PC-3 (cell line): ENCODE measurements at regions not wholly inside any gene's neighbourhood (a gene's known extent, or its start where the extent isn't known, plus 50 kb on each side); places are given as distances from the start of the nearest gene placed in this dataset.

Source experiments
- ATAC-seq: fragments of 200-7000 bp; cut with Tn5 transposase; 2 replicates; pipeline ENCODE4 v1.9.1; 2020; ENCODE audit warnings: mild to moderate bottlenecking, moderate library complexity
- BruUV-seq: library from RNA; stranded (reverse); fragments of 400-500 nt; replicated peaks from 2 replicates; lab custom pipeline; 2021; lab: Mats Ljungman, UMichigan
- CTCF ChIA-PET: fragments of 300-600 bp; sonication (Branson Sonifier 250); formaldehyde crosslinking; loops from one replicate; lab custom pipeline; 2022; ENCODE audit warnings: antibody characterized with exemption; lab: Charles Lee
- POLR2A ChIA-PET: fragments of 300-600 bp; sonication (Branson Sonifier 250); formaldehyde crosslinking; loops from one replicate; lab custom pipeline; 2022; ENCODE audit warnings: antibody characterized with exemption; ENCODE audit not compliant: unreplicated experiment; lab: Charles Lee
- DNase-seq: peaks from one replicate; pipeline ENCODE4 v3.0.0-alpha.2; 2015
- H2AFZ ChIP-seq: fragments of 300-600 bp; sonication (generic); 2 replicates; pipeline ENCODE4 v1.6.0; 2016; ENCODE audit warnings: antibody characterized with exemption, low read length
- H3F3A ChIP-seq: fragments of 300-600 bp; sonication (generic); one replicate; pipeline ENCODE4 v1.6.0; 2017; ENCODE audit warnings: antibody characterized with exemption, low read length, control low read depth, mild to moderate bottlenecking; ENCODE audit not compliant: unreplicated experiment
- H3K27ac ChIP-seq: fragments of 300-600 bp; sonication (generic); 2 replicates; pipeline ENCODE4 v1.5.1; 2016; ENCODE audit warnings: mild to moderate bottlenecking, low read length
- H3K27me3 ChIP-seq: fragments of 300-600 bp; sonication (generic); 2 replicates; pipeline ENCODE4 v1.6.1; 2016; ENCODE audit warnings: low read length, mixed read lengths
- H3K36me3 ChIP-seq: fragments of 300-600 bp; sonication (generic); 2 replicates; pipeline ENCODE4 v1.6.1; 2016; ENCODE audit warnings: low read depth, mixed run types, low read length, mixed read lengths
- H3K4me1 ChIP-seq: fragments of 300-600 bp; sonication (generic); 2 replicates; pipeline ENCODE4 v1.5.1; 2016; ENCODE audit warnings: low read length; ENCODE audit not compliant: insufficient read depth
- H3K4me2 ChIP-seq: fragments of 300-600 bp; sonication (generic); 2 replicates; pipeline ENCODE4 v1.6.0; 2016; ENCODE audit warnings: low read length
- H3K4me3 ChIP-seq: fragments of 300-600 bp; sonication (generic); 2 replicates; pipeline ENCODE4 v1.5.1; 2016; ENCODE audit warnings: mild to moderate bottlenecking, low read length, mixed read lengths
- H3K79me2 ChIP-seq: fragments of 300-600 bp; sonication (generic); 2 replicates; pipeline ENCODE4 v1.6.1; 2017; ENCODE audit warnings: low read length, mixed read lengths
- H3K9ac ChIP-seq: fragments of 300-600 bp; sonication (generic); 2 replicates; pipeline ENCODE4 v1.6.0; 2016; ENCODE audit warnings: mild to moderate bottlenecking, low read length
- H3K9me2 ChIP-seq: fragments of 300-600 bp; sonication (generic); replicated peaks from 2 replicates; pipeline ENCODE4 v1.6.1; 2016; ENCODE audit warnings: mixed run types, low read length, mixed read lengths
- H3K9me3 ChIP-seq: fragments of 300-600 bp; sonication (generic); 2 replicates; pipeline ENCODE4 v1.6.1; 2016; ENCODE audit warnings: low read length, mixed read lengths
- H4K20me1 ChIP-seq: fragments of 300-600 bp; sonication (generic); 2 replicates; pipeline ENCODE4 v1.6.1; 2016; ENCODE audit warnings: low read length, mixed read lengths
- EZH2 ChIP-seq: fragments of 300-600 bp; sonication (generic); IDR thresholded peaks from one replicate; pipeline ENCODE4 v1.6.1; 2017; ENCODE audit warnings: antibody characterized with exemption, mild to moderate bottlenecking, low read length; ENCODE audit not compliant: unreplicated experiment
- EZH2phosphoT487 ChIP-seq: fragments of 300-600 bp; sonication (generic); IDR thresholded peaks from 2 replicates; pipeline ENCODE4 v1.6.1; 2018; ENCODE audit warnings: mild to moderate bottlenecking, antibody characterized with exemption, low read length, borderline replicate concordance
- intact Hi-C: fragments of 100-400 bp; cut with micrococcal nuclease; formaldehyde crosslinking; loops from 2 replicates; pipeline ENCODE4 v1.9.0; 2023
- TF ChIP-seq, protein P1 (sequence below): fragments of 300-600 bp; sonication (generic); conservative IDR thresholded peaks from 2 replicates; pipeline ENCODE4 v1.5.1; 2017; ENCODE audit warnings: antibody characterized with exemption, low read depth, mild to moderate bottlenecking, low read length

DNA sequence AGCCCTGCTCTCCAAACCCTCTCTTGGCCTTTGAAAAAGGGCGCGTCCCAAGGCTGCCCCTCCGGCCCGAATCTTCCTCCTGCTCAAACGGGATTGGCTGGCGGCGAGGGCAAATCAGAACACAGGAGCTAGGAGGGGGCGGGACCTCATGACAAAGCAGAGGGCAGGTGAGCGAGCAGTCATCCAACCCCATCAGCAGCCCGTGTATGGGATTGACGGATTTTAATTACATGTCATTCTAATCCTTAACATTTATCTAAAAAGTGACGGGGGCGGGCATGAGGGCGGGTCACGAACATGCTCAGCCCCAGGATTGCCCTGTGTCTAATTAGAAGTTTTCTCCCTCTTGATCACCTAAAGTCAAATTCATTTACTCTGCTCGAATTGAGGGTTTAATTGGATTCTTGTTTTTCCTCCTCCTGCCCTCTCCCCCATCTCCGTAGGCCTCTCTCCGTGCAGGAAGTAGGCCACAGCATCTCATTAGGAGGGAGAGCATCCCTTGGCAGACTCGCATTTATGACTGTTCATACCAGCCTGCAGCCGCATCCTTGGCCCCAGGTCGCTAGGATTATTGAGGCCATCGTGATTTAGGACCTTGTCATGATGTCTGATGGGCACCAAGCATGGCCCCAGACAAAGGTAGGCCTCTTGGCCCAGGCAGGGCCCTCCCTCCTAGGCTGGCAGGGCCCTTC lies 147.1 kb downstream of the CHST1 start:
- no peak for TF ChIP-seq EZH2
- TF ChIP-seq, protein P1, sequence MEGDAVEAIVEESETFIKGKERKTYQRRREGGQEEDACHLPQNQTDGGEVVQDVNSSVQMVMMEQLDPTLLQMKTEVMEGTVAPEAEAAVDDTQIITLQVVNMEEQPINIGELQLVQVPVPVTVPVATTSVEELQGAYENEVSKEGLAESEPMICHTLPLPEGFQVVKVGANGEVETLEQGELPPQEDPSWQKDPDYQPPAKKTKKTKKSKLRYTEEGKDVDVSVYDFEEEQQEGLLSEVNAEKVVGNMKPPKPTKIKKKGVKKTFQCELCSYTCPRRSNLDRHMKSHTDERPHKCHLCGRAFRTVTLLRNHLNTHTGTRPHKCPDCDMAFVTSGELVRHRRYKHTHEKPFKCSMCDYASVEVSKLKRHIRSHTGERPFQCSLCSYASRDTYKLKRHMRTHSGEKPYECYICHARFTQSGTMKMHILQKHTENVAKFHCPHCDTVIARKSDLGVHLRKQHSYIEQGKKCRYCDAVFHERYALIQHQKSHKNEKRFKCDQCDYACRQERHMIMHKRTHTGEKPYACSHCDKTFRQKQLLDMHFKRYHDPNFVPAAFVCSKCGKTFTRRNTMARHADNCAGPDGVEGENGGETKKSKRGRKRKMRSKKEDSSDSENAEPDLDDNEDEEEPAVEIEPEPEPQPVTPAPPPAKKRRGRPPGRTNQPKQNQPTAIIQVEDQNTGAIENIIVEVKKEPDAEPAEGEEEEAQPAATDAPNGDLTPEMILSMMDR: no peak
- no peak overlapping the region for H2AFZ ChIP-seq

DNA sequence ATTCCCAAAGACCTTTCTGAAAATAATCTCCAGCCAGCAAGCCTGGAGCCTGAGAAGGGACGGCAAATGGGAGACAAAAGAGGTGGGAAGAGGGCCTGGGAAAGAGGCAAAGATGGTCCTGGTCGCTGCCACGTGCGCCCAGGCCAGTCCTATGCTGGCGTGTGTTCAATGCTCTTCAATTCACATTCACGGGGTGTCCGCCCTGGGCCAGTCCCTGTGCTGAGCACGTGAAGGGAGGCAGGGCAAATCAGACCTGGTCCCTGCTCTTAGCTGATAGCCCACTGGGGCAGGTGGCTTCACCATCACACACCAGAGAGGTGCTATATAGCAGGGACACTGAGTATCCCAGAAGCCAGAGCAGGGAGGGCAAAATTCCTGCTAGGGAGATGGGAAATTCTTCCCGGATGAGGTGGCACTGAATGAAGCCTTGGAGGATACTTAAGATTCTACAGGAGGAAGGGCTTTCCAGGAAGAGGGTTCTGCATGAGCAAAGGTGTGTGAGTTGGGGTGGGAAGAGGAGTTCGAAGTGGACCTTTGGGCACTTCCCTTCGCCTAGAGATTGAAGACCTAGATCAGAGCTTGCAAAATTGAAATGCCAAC lies 148.2 kb downstream of the CHST1 start:
- Histone ChIP-seq H3F3A (no peaks in the 10 kb centered on the region), H3K27ac (no peak overlapping the region), H3K36me3 (no peaks in the 10 kb centered on the region), H3K9me3 (no peaks in the 10 kb centered on the region), H3K4me1 (no peaks in the 10 kb centered on the region), H4K20me1 (no peaks in the 10 kb centered on the region), H3K9me2 (no peaks in the 10 kb centered on the region), H3K4me3 (no peak overlapping the region), H3K9ac (no peak overlapping the region), H3K4me2 (no peak overlapping the region), H3K27me3 (0 out of 2 replicates have a peak, but pooled peaks cover 5% of the 10 kb centered on the region), H3K79me2 (no peaks in the 10 kb centered on the region), H2AFZ (no peak overlapping the region)
- intact Hi-C loops: no loop called here
- POLR2A ChIA-PET: no interaction called here
- DNase-seq (no peak), ATAC-seq (no peak)
- CTCF ChIA-PET: no interaction called here
- BruUV-seq: no TSS peak
- TF ChIP-seq, protein P1: no peak
- no peak for TF ChIP-seq EZH2
- no peak for TF ChIP-seq EZH2phosphoT487

More for the DNA sequence above, 147.1 kb downstream of the CHST1 start:
- 0 out of 2 replicates have a peak, but pooled peaks cover 5% of the 10 kb centered on the region for H3K27me3 ChIP-seq
- no peak overlapping the region for H3K9ac ChIP-seq
- no peaks in the 10 kb centered on the region for H3K36me3 ChIP-seq
- H4K20me1 ChIP-seq: no peaks in the 10 kb centered on the region
- DNase-seq: no peak
- ATAC-seq: no peak
- H3K9me2 ChIP-seq: no peaks in the 10 kb centered on the region
- H3F3A ChIP-seq: no peaks in the 10 kb centered on the region
- no peak overlapping the region for H3K4me3 ChIP-seq
- no peaks in the 10 kb centered on the region for H3K9me3 ChIP-seq
- no peak overlapping the region for H3K4me2 ChIP-seq
- H3K79me2 ChIP-seq: no peaks in the 10 kb centered on the region
- BruUV-seq: no TSS peak
- ChIA-PET POLR2A (no interaction called here), CTCF (no interaction called here)
- H3K27ac ChIP-seq: no peak overlapping the region
- intact Hi-C loops: no loop called here
- no peaks in the 10 kb centered on the region for H3K4me1 ChIP-seq

DNA sequence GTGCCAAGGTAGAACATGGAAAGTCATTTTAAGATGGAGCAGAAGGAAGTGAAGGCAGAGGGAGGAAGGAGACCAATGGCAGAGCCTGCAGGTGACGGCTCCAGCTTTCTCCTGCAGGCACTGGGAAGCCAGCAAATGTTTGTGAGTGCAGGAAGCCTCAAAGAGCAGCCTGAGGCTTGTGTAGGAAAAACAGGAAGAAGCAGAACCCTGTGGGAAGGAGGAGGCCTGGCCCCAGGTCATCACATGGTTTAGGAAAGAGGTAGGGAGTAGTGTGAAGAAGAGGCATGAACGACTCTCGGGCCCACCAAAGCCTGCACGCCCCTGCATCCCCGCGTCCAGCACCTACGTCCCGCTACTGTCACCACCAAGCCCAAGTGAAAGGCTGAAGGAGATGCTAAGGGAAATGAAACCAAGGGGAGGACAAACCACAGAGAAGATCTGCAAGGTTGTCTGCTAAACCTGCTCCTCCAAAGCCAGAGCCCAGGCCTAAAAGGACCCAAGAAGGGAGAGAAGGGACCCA lies 151.5 kb downstream of the CHST1 start:
- intact Hi-C loops: no loop called here
- no TSS peak for BruUV-seq

More for the DNA sequence above, 151.5 kb downstream of the CHST1 start:
- Histone ChIP-seq H3K9me2 (no peaks in the 10 kb centered on the region), H3K4me2 (no peak overlapping the region), H3K4me3 (no peak overlapping the region), H3K27ac (no peak overlapping the region), H3K27me3 (peaks cover 27% of the 10 kb centered on the region), H4K20me1 (no peaks in the 10 kb centered on the region), H3K79me2 (no peaks in the 10 kb centered on the region), H2AFZ (no peak overlapping the region), H3K36me3 (no peaks in the 10 kb centered on the region), H3F3A (no peaks in the 10 kb centered on the region), H3K9me3 (no peaks in the 10 kb centered on the region), H3K4me1 (no peaks in the 10 kb centered on the region), H3K9ac (no peak overlapping the region)
- TF ChIP-seq, protein P1: no peak
- TF ChIP-seq EZH2 (no peak), EZH2phosphoT487 (no peak)
- ChIA-PET CTCF (no interaction called here), POLR2A (no interaction called here)
- no peak for ATAC-seq
- no peak for DNase-seq
